ENCODE measurements at regions not wholly inside any gene's neighbourhood (a gene's known extent, or its start where the extent isn't known, plus 50 kb on each side); places are given as distances from the start of the nearest gene placed in this dataset.
"Not testable (repeated sequence)": the region's sequence is repeated elsewhere in the genome, so short reads cannot be mapped to it uniquely, and the experiment has no call there.

- DNase-seq, POLR2A ChIA-PET, H3K4me3 Mint-ChIP-seq, H3K4me1 Mint-ChIP-seq, H3K27ac Mint-ChIP-seq, H3K36me3 Mint-ChIP-seq, ATAC-seq, H3K9me3 Mint-ChIP-seq, H3K27me3 Mint-ChIP-seq: not testable (repeated sequence)
Measured at GRCh38 chr7:63555226-63555994, 443.2 kb upstream of the ZNF722 start.

GRCh38 chr7:63556223-63556622 lies 442.4 kb upstream of the ZNF722 start:
- peaks cover 0 to 11% (median 3%) of the 10 kb centered on the region in 9 donors for H3K9me3 Mint-ChIP-seq
- H3K4me3 Mint-ChIP-seq, DNase-seq, H3K4me1 Mint-ChIP-seq, H3K36me3 Mint-ChIP-seq, POLR2A ChIA-PET, H3K27me3 Mint-ChIP-seq, H3K27ac Mint-ChIP-seq, ATAC-seq: not testable (repeated sequence)

- H3K4me1 Mint-ChIP-seq, DNase-seq, H3K27me3 Mint-ChIP-seq, H3K36me3 Mint-ChIP-seq, H3K4me3 Mint-ChIP-seq, ATAC-seq, POLR2A ChIA-PET, H3K27ac Mint-ChIP-seq: not testable (repeated sequence)
- peaks cover 0 to 12% (median 3%) of the 10 kb centered on the region in 9 donors for H3K9me3 Mint-ChIP-seq
Measured at GRCh38 chr7:63559016-63559415, 439.6 kb upstream of the ZNF722 start.

GRCh38 chr7:63559826-63560465 lies 438.7 kb upstream of the ZNF722 start:
- DNase-seq, H3K4me1 Mint-ChIP-seq, ATAC-seq, POLR2A ChIA-PET, H3K27me3 Mint-ChIP-seq, H3K27ac Mint-ChIP-seq, H3K36me3 Mint-ChIP-seq, H3K4me3 Mint-ChIP-seq: not testable (repeated sequence)
- peaks cover 0 to 17% (median 3%) of the 10 kb centered on the region in 9 donors for H3K9me3 Mint-ChIP-seq

GRCh38 chr7:63561911-63562310 lies 436.7 kb upstream of the ZNF722 start:
- H3K9me3 Mint-ChIP-seq, result peaks cover 0 to 22% (median 4%) of the 10 kb centered on the region in 9 donors
- H3K4me1 Mint-ChIP-seq, ATAC-seq, H3K27me3 Mint-ChIP-seq, H3K4me3 Mint-ChIP-seq, H3K36me3 Mint-ChIP-seq, DNase-seq, H3K27ac Mint-ChIP-seq, POLR2A ChIA-PET: not testable (repeated sequence)

- H3K27ac Mint-ChIP-seq, H3K4me1 Mint-ChIP-seq, H3K36me3 Mint-ChIP-seq, POLR2A ChIA-PET, DNase-seq, H3K4me3 Mint-ChIP-seq, ATAC-seq, H3K27me3 Mint-ChIP-seq: not testable (repeated sequence)
- peaks cover 0 to 22% (median 4%) of the 10 kb centered on the region in 9 donors for H3K9me3 Mint-ChIP-seq
Measured at GRCh38 chr7:63562364-63563060, 436.1 kb upstream of the ZNF722 start.

GRCh38 chr7:63563151-63563940 lies 435.3 kb upstream of the ZNF722 start:
- POLR2A ChIA-PET, H3K27me3 Mint-ChIP-seq, H3K4me1 Mint-ChIP-seq, H3K36me3 Mint-ChIP-seq, H3K27ac Mint-ChIP-seq, ATAC-seq, H3K4me3 Mint-ChIP-seq, DNase-seq: not testable (repeated sequence)
- peaks cover 0 to 18% (median 7%) of the 10 kb centered on the region in 9 donors for H3K9me3 Mint-ChIP-seq

- H3K4me1 Mint-ChIP-seq, DNase-seq, ATAC-seq, H3K27ac Mint-ChIP-seq, H3K36me3 Mint-ChIP-seq, H3K27me3 Mint-ChIP-seq, H3K4me3 Mint-ChIP-seq, POLR2A ChIA-PET: not testable (repeated sequence)
- H3K9me3 Mint-ChIP-seq, result peaks cover 0 to 18% (median 7%) of the 10 kb centered on the region in 9 donors
Measured at GRCh38 chr7:63564882-63565281, 433.8 kb upstream of the ZNF722 start.

- H3K36me3 Mint-ChIP-seq, POLR2A ChIA-PET, H3K4me3 Mint-ChIP-seq, DNase-seq, H3K4me1 Mint-ChIP-seq, ATAC-seq, H3K27me3 Mint-ChIP-seq, H3K27ac Mint-ChIP-seq: not testable (repeated sequence)
- H3K9me3 Mint-ChIP-seq, result peaks cover 0 to 27% (median 8%) of the 10 kb centered on the region in 9 donors
Measured at GRCh38 chr7:63566886-63567285, 431.8 kb upstream of the ZNF722 start.

GRCh38 chr7:63567636-63568035 lies 431.0 kb upstream of the ZNF722 start:
- POLR2A ChIA-PET, H3K27me3 Mint-ChIP-seq, ATAC-seq, H3K27ac Mint-ChIP-seq, DNase-seq, H3K4me1 Mint-ChIP-seq, H3K36me3 Mint-ChIP-seq, H3K4me3 Mint-ChIP-seq: not testable (repeated sequence)
- peaks cover 0 to 32% (median 8%) of the 10 kb centered on the region in 9 donors for H3K9me3 Mint-ChIP-seq

GRCh38 chr7:63568571-63569313 lies 429.9 kb upstream of the ZNF722 start:
- H3K27me3 Mint-ChIP-seq, ATAC-seq, POLR2A ChIA-PET: not testable (repeated sequence)

More at GRCh38 chr7:63568571-63569313, 429.9 kb upstream of the ZNF722 start:
- not testable (repeated sequence) for H3K36me3 Mint-ChIP-seq, DNase-seq, H3K4me3 Mint-ChIP-seq, H3K27ac Mint-ChIP-seq, H3K4me1 Mint-ChIP-seq
- H3K9me3 Mint-ChIP-seq, result peaks cover 0 to 36% (median 8%) of the 10 kb centered on the region in 9 donors
